ENCODE measurements at regions not wholly inside any gene's neighbourhood (a gene's known extent, or its start where the extent isn't known, plus 50 kb on each side); places are given as distances from the start of the nearest gene placed in this dataset.

DNA sequence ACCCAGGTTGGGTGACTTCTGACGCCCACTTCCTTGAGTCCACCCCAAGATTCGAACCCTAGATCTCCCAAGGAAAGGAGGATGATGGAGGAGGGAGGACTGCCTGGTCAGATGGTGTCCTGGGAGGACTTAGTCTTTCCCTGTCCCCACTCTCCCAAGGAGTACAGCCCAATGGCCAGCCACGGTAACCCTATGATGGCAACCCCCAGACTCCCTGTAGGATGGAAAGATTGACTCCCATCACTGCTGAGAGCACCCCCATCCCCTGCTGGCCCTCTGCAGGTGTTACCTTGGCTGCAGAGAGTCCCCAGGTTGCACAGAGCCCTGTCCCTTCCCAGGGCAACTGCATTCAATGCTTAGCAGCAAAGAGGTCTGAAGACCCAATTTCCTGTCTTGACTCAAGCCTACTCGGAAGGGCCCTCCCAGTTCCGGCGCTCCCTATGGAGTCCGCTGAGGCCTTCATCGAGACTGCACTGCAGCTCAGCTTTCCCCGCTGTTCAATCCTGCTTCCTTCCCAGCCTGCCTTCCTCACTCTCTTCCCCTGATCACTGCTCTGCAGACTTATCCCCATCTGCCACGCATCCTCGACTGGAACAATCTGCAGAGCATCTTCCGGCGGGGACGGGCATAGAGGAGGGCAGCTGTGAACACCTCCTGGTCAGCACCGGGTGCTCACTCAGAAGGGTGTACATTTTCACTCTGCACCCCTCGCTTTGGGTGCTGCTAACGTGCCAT, 50.8 kb upstream of the OCM2 start:
- no peak for DNase-seq

GRCh38 chr7:98046816-98047215, 56.8 kb upstream of the OCM2 start:
- DNase-seq = no peak

DNA sequence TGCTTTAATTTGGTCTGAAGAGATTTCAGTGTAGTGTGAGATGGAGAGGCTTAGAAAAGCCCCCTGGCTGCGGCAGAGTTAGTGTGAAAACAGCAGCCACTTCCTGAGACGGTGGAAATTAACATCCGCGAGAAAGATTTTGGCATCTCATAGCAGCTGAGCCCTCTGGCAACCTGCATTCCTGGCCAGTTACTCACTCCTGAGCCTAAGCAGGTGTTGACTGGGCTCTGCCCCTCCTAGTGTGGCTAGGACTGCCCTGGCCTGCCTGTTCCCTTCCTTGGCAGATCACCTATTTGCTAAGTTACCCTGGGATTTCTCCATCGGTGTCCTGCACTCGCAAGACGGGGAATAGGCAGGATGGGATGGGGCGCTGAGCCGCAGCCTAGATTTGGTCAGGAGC, 57.6 kb upstream of the LMTK2 start:
- no peak for DNase-seq

GRCh38 chr7:98051118-98051744, 55.4 kb upstream of the LMTK2 start:
- DNase-seq = peak; percentile 84

DNA sequence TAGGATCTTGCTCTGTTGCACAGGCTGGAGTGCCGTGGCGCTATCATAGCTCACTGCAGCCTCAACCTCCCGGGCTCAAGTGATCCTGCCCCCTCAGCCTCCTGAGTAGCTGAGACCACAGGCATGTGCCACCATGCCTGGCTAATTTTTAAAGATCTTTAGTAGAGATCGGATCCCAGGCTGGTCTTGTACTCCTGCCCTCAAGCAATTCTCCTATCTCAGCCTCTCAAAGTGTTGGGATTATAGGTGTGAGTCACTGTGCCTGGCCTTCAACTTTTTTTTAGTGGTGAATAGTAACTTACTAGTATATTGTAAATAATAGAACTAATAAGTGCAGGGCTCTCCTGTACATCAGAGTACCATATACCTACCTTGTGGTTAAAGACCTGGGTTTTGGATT, 52.1 kb upstream of the LMTK2 start:
- no peak for DNase-seq

- DNase-seq = no peak
Measured at GRCh38 chr7:98056580-98056979, 50.1 kb upstream of the LMTK2 start.

All from NCI-H345 (cell line).